WTC11 (cell line): ENCODE measurements at regions not wholly inside any gene's neighbourhood (a gene's known extent, or its start where the extent isn't known, plus 50 kb on each side); places are given as distances from the start of the nearest gene placed in this dataset.

Experiments
- CREM ChIP-seq: sonication (generic); formaldehyde crosslinking; IDR thresholded peaks from 2 replicates; pipeline ENCODE4 v1.8.1; 2022; ENCODE audit warnings: mild to moderate bottlenecking, missing genetic modification reagents, moderate library complexity
- CTCF ChIP-seq: fragments of 200-600 bp; IDR thresholded peaks from 2 replicates; pipeline ENCODE4 v1.8.0; 2022; ENCODE audit warnings: antibody characterized with exemption
- ELF4 ChIP-seq: sonication (generic); formaldehyde crosslinking; IDR thresholded peaks from 2 replicates; pipeline ENCODE4 v1.8.1; 2022; ENCODE audit warnings: low read depth, mild to moderate bottlenecking, moderate library complexity, missing genetic modification reagents
- HMGXB4 ChIP-seq: sonication (generic); formaldehyde crosslinking; IDR thresholded peaks from 2 replicates; pipeline ENCODE4 v1.8.1; 2023; ENCODE audit warnings: mild to moderate bottlenecking, moderate library complexity, missing genetic modification reagents
- PRDM15 ChIP-seq: sonication (generic); formaldehyde crosslinking; IDR thresholded peaks from 2 replicates; pipeline ENCODE4 v1.8.0; 2022; ENCODE audit warnings: missing genetic modification reagents
- TEAD1 ChIP-seq: sonication (generic); formaldehyde crosslinking; IDR thresholded peaks from 2 replicates; pipeline ENCODE4 v1.8.0; 2022; ENCODE audit warnings: mild to moderate bottlenecking, missing genetic modification reagents
- TF ChIP-seq, protein P1 (sequence below): sonication (generic); formaldehyde crosslinking; conservative IDR thresholded peaks from 2 replicates; pipeline ENCODE4 v1.8.1; 2022; ENCODE audit warnings: mild to moderate bottlenecking, missing genetic modification reagents

- no peak for TF ChIP-seq TEAD1
- TF ChIP-seq HMGXB4 (CRISPR knock-in tag): no peak
- no peak for TF ChIP-seq CREM (CRISPR knock-in tag)
- TF ChIP-seq CTCF: no peak
- no peak for TF ChIP-seq ELF4 (CRISPR knock-in tag)
- TF ChIP-seq, protein P1, sequence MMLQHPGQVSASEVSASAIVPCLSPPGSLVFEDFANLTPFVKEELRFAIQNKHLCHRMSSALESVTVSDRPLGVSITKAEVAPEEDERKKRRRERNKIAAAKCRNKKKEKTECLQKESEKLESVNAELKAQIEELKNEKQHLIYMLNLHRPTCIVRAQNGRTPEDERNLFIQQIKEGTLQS (CRISPR knock-in tag): no peak
- no peak for TF ChIP-seq PRDM15
These were observed 338.5 kb downstream of the CETN3 start for GRCh38 chr5:90071066-90071465.
